NCI-H345 treated with DMSO at 0.1 percent for 48 hours (cell line): ENCODE measurements at regions not wholly inside any gene's neighbourhood (a gene's known extent, or its start where the extent isn't known, plus 50 kb on each side); places are given as distances from the start of the nearest gene placed in this dataset.

Experiments
- DNase-seq: peaks from one replicate; lab custom pipeline; 2025; ENCODE audit not compliant: unreplicated experiment; lab: John Stamatoyannopoulos, UW

GRCh38 chr16:85372627-85373372 lies 240.3 kb upstream of the GSE1 start:
- DNase-seq = no peak

GRCh38 chr16:85373741-85374570 lies 239.2 kb upstream of the GSE1 start:
- no peak for DNase-seq

- DNase-seq = no peak
Observed at GRCh38 chr16:85374571-85374872, 238.6 kb upstream of the GSE1 start.

- DNase-seq = no peak
Observed at GRCh38 chr16:85375282-85375681, 237.8 kb upstream of the GSE1 start.

- DNase-seq = no peak
Observed at GRCh38 chr16:85376292-85377095, 236.6 kb upstream of the GSE1 start.

- no peak for DNase-seq
Observed at GRCh38 chr16:85377388-85378144, 235.6 kb upstream of the GSE1 start.

GRCh38 chr16:85378145-85379040 lies 234.7 kb upstream of the GSE1 start:
- no peak for DNase-seq

GRCh38 chr16:85379041-85380001 lies 233.8 kb upstream of the GSE1 start:
- no peak for DNase-seq

GRCh38 chr16:85380002-85380395 lies 233.1 kb upstream of the GSE1 start:
- DNase-seq = no peak

- DNase-seq = no peak
Observed at GRCh38 chr16:85380905-85381737, 232.0 kb upstream of the GSE1 start.

GRCh38 chr16:85381738-85382592 lies 231.2 kb upstream of the GSE1 start:
- DNase-seq = no peak

- DNase-seq = no peak
Observed at GRCh38 chr16:85382717-85383118, 230.4 kb upstream of the GSE1 start.

- no peak for DNase-seq
Observed at GRCh38 chr16:85383836-85384832, 229.0 kb upstream of the GSE1 start.

GRCh38 chr16:85384833-85385462 lies 228.2 kb upstream of the GSE1 start:
- DNase-seq = peak; percentile 75
